Liver (tissue), 8 donors: ENCODE measurements at regions not wholly inside any gene's neighbourhood (a gene's known extent, or its start where the extent isn't known, plus 50 kb on each side); places are given as distances from the start of the nearest gene placed in this dataset.
A peak's percentile ranks its signal among the peaks of the same experiment; 100 is the strongest.

Source experiments
- DNase-seq: peaks from one replicate; pipeline ENCODE4 v3.0.0-alpha.2; 2017; ENCODE audit warnings: low spot score
- H3K27ac ChIP-seq, 2 donors: one replicate each; pipeline ENCODE4 v1.7.0; 2013; ENCODE audit warnings: inconsistent platforms in 2 of 2, low read length in 2 of 2, control low read depth in 1 of 2, low read depth in 1 of 2, mild to moderate bottlenecking in 1 of 2
- H3K27me3 ChIP-seq, 4 donors: one replicate each; pipeline versions ENCODE4 v1.6.1 to v1.7.0; 2013; ENCODE audit warnings: low read length in 3 of 4, inconsistent platforms in 1 of 4, mild to moderate bottlenecking in 1 of 4, moderate library complexity in 1 of 4; ENCODE audit not compliant: control insufficient read depth in 4 of 4, insufficient read depth in 4 of 4
- H3K36me3 ChIP-seq, 4 donors: one replicate each; pipeline versions ENCODE4 v1.6.1 to v1.7.0; 2013; ENCODE audit warnings: low read length in 3 of 4, mild to moderate bottlenecking in 3 of 4, low read depth in 1 of 4, moderate library complexity in 1 of 4; ENCODE audit not compliant: control insufficient read depth in 4 of 4, insufficient read depth in 3 of 4
- H3K4me1 ChIP-seq, 4 donors: one replicate each; pipeline versions ENCODE4 v1.6.1 to v1.7.0; 2013; ENCODE audit warnings: low read length in 3 of 4, mild to moderate bottlenecking in 3 of 4, moderate library complexity in 1 of 4; ENCODE audit not compliant: control insufficient read depth in 4 of 4, insufficient read depth in 4 of 4
- H3K4me3 ChIP-seq, 3 donors: one replicate each; pipeline versions ENCODE4 v1.6.1 to v1.7.0; 2013; ENCODE audit warnings: low read length in 3 of 3, control low read depth in 1 of 3, low read depth in 1 of 3, mild to moderate bottlenecking in 1 of 3
- H3K9ac ChIP-seq, 2 donors: one replicate each; pipeline ENCODE4 v1.7.0; 2013; ENCODE audit warnings: low read length in 2 of 2, mild to moderate bottlenecking in 2 of 2, moderate library complexity in 2 of 2, control low read depth in 1 of 2, low read depth in 1 of 2
- H3K9me3 ChIP-seq, 4 donors: one replicate each; pipeline versions ENCODE4 v1.6.1 to v1.7.0; 2013; ENCODE audit warnings: low read length in 3 of 4; ENCODE audit not compliant: control insufficient read depth in 4 of 4
- ATF3 ChIP-seq: IDR thresholded peaks from 2 replicates; pipeline ENCODE4 v1.6.1; 2016; ENCODE audit warnings: antibody characterized with exemption
- CTCF ChIP-seq: fragments of 150-350 bp; IDR thresholded peaks from 2 replicates; pipeline ENCODE4 v1.5.1; 2017; ENCODE audit warnings: improper control_type of control experiment, low read depth, low read length; ENCODE audit not compliant: missing input control
- EGR1 ChIP-seq, 2 donors: IDR thresholded peaks; 2 replicates each; pipeline ENCODE4 v1.6.1; 2016 to 2018; ENCODE audit warnings: antibody characterized with exemption in 2 of 2, low read depth in 2 of 2
- FOXA1 ChIP-seq: IDR thresholded peaks from 2 replicates; pipeline ENCODE4 v1.6.1; 2016; ENCODE audit warnings: antibody characterized with exemption
- FOXA2 ChIP-seq: IDR thresholded peaks from 2 replicates; pipeline ENCODE4 v1.6.1; 2016; ENCODE audit warnings: antibody characterized with exemption
- GABPA ChIP-seq, 2 donors: IDR thresholded peaks in 1 of 2; conservative IDR thresholded peaks in 1 of 2; 2 replicates each; pipeline ENCODE4 v1.6.1; 2016; ENCODE audit warnings: antibody characterized with exemption in 2 of 2, mild to moderate bottlenecking in 1 of 2, moderate library complexity in 1 of 2
- HNF4A ChIP-seq, 2 donors: conservative IDR thresholded peaks; 2 replicates each; pipeline ENCODE4 v1.6.1; 2016; ENCODE audit warnings: antibody characterized with exemption in 2 of 2, mild to moderate bottlenecking in 2 of 2
- HNF4G ChIP-seq: IDR thresholded peaks from 2 replicates; pipeline ENCODE4 v1.6.1; 2016; ENCODE audit warnings: antibody characterized with exemption
- JUND ChIP-seq, 2 donors: IDR thresholded peaks; 2 replicates each; pipeline ENCODE4 v1.6.1; 2016; ENCODE audit warnings: antibody characterized with exemption in 2 of 2
- MAX ChIP-seq: IDR thresholded peaks from 2 replicates; pipeline ENCODE4 v1.6.1; 2016; ENCODE audit warnings: antibody characterized with exemption
- NR2F2 ChIP-seq: IDR thresholded peaks from 2 replicates; pipeline ENCODE4 v1.6.1; 2016; ENCODE audit warnings: antibody characterized with exemption
- RAD21 ChIP-seq, 2 donors: IDR thresholded peaks; 2 replicates each; pipeline ENCODE4 v1.6.1; 2016; ENCODE audit warnings: antibody characterized with exemption in 2 of 2, mild to moderate bottlenecking in 2 of 2
- REST ChIP-seq: IDR thresholded peaks from 2 replicates; pipeline ENCODE4 v1.6.1; 2016; ENCODE audit warnings: antibody characterized with exemption, mild to moderate bottlenecking
- RXRA ChIP-seq, 2 donors: IDR thresholded peaks; 2 replicates each; pipeline ENCODE4 v1.6.1; 2017 to 2018; ENCODE audit warnings: antibody characterized with exemption in 2 of 2, mild to moderate bottlenecking in 1 of 2
- SP1 ChIP-seq: IDR thresholded peaks from 2 replicates; pipeline ENCODE4 v1.6.1; 2018; ENCODE audit warnings: antibody characterized with exemption, mild to moderate bottlenecking
- TAF1 ChIP-seq: conservative IDR thresholded peaks from 2 replicates; pipeline ENCODE4 v1.6.1; 2016; ENCODE audit warnings: antibody characterized with exemption, mild to moderate bottlenecking
- YY1 ChIP-seq: IDR thresholded peaks from 2 replicates; pipeline ENCODE4 v1.6.1; 2016; ENCODE audit warnings: antibody characterized with exemption, mild to moderate bottlenecking
- ZBTB33 ChIP-seq: IDR thresholded peaks from 2 replicates; pipeline ENCODE4 v1.6.1; 2016; ENCODE audit warnings: antibody characterized with exemption
- WGBS: extraction: QIAGEN DNeasy Blood & Tissue Kit; methylation state at CpG from one replicate; pipeline ENCODE4 v1.1.7; 2013; 5-methylcytosine and 5-hydroxymethylcytosine counted together
- donor health status: healthy.
- donor health status: healthy.
- donor health status: healthy.
- donor health status: healthy.
- donor health status: healthy.

- Histone ChIP-seq H3K4me3 (no peak overlapping the region), H3K9me3 (no peaks in the 10 kb centered on the region), H3K27ac (peak overlapping the region; percentile 55 to 68), H3K4me1 (peaks cover 5 to 27% (median 24%) of the 10 kb centered on the region in 4 donors), H3K36me3 (no peaks in the 10 kb centered on the region), H3K9ac (no peak overlapping the region), H3K27me3 (no peaks in the 10 kb centered on the region)
- peak; percentile 44 for DNase-seq
- 15% methylated on average over 4 of the region's 4 CpGs for WGBS
- TF ChIP-seq YY1, result peak; percentile 89
- no peak for TF ChIP-seq TAF1
- peak; percentile 18 for TF ChIP-seq FOXA1
- TF ChIP-seq GABPA (IDR thresholded peaks at IDR 0.05 in 1 of 2, conservative IDR thresholded peaks at IDR 0.05 in 1 of 2), result no peak
- TF ChIP-seq HNF4A (conservative IDR thresholded peaks at IDR 0.05), result no peak
- TF ChIP-seq EGR1 (IDR thresholded peaks at IDR 0.05; ENCODE audit: low read depth in 2 of 2), result no peak
- no peak for TF ChIP-seq FOXA2
- peak; percentile 75 for TF ChIP-seq SP1
- no peak for TF ChIP-seq HNF4G
- peak; percentile 91 for TF ChIP-seq NR2F2
- TF ChIP-seq RXRA (IDR thresholded peaks at IDR 0.05), result peak; percentile 89 to 95
- peak; percentile 68 for TF ChIP-seq ATF3
- peak; percentile 98 to 99 for TF ChIP-seq JUND (IDR thresholded peaks at IDR 0.05)
- TF ChIP-seq RAD21 (IDR thresholded peaks at IDR 0.05), result peak; percentile 56 to 69
- TF ChIP-seq ZBTB33, result peak; percentile 47
- TF ChIP-seq CTCF, result no peak
- peak; percentile 34 for TF ChIP-seq REST
- no peak for TF ChIP-seq MAX
Observed at GRCh38 chr11:95338430-95338991, 107.5 kb upstream of the SESN3 start.
